WI38 (cell line): ENCODE measurements at regions not wholly inside any gene's neighbourhood (a gene's known extent, or its start where the extent isn't known, plus 50 kb on each side); places are given as distances from the start of the nearest gene placed in this dataset.

ENCODE experiments used
- H3K4me3 ChIP-seq: 2 replicates; pipeline ENCODE4 v1.5.1; 2011; ENCODE audit warnings: low read depth, mild to moderate bottlenecking, control low read depth, low read length
- CTCF ChIP-seq: IDR thresholded peaks from 2 replicates; pipeline ENCODE4 v1.5.1; 2012; ENCODE audit warnings: low read depth, mild to moderate bottlenecking, control low read depth, low read length

DNA sequence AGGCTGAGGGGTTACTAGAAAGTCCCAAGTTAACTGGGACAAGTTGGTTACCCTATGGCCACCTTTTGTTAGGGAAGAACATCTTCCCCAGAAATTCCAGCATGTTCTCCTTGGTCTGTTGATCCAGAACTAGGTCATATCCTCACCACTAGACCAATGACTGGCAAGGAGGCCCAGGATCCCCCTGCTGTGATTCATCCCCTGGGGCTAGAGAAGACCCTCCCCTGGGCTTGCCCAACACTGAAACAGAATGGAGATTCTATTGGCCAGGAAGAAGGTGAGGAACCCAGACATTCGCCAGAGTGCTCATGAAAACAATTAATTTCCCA lies 90.1 kb upstream of the SIM2 start:
- TF ChIP-seq CTCF = no peak
- H3K4me3 ChIP-seq = no peak overlapping the region

GRCh38 chr21:36609654-36610053 lies 89.3 kb upstream of the SIM2 start:
- H3K4me3 ChIP-seq = no peak overlapping the region

DNA sequence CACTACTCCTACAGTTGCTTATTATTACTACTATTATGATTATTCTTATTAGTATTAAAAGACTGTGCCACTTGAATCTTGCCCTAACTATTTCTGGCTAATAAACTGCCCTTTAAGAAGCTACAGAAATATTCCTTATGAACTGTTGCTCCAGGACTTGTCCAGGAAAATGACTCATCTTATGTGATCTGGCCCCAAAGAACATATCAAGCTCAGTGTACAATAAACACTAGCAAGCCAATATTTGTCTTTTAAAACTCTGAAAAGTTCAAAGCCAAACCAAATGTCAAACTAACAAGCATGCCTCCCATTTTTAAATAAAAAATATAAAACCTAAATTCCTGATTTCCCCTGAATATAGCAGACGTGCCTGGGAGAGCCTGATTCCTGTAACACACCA lies 88.7 kb upstream of the SIM2 start:
- no peak for TF ChIP-seq CTCF
- H3K4me3 ChIP-seq = no peak overlapping the region

More at GRCh38 chr21:36609654-36610053, 89.3 kb upstream of the SIM2 start:
- no peak for TF ChIP-seq CTCF

DNA sequence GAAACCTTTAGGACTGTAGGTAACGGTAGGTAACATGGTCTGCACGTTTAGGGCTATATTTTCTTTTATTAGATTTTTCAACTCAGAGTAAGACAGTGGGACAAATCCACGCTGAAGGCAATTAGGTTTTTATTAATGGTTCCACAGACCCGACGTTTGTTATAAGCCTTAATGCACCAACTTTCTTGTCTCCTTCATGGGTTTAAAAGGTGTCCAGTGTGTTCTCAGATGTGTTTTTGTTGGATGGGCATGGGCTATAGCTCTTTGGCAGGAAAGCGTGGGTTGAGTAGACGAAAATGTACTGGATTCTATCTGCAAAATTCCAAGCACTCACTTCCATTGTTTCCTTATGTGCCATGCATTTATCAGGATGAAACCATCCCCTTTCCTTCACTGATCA lies 88.0 kb upstream of the SIM2 start:
- no peak overlapping the region for H3K4me3 ChIP-seq
- TF ChIP-seq CTCF = no peak

- TF ChIP-seq CTCF = no peak
- no peak overlapping the region for H3K4me3 ChIP-seq
These were observed 87.5 kb upstream of the SIM2 start for GRCh38 chr21:36611379-36611778.

GRCh38 chr21:36613059-36613458 lies 85.9 kb upstream of the SIM2 start:
- no peak for TF ChIP-seq CTCF
- no peak overlapping the region for H3K4me3 ChIP-seq

DNA sequence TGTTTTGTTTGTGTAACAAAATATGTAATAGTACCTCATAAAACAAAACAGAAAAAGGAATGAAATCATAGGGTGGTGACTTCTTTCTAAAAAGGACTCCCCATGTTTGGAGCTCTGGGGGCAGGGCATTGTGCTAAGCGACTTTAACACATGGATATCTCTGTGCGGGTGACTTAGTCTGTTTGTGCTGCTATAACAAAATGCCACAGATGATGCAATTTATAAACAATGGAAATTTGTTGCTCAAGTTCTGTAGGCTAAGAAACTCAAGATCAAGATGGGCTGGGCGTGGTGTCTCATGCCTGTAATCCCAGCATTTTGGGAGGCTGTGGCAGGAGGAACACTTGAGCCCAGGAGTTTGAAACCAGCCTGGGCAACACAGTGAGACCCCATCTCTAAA lies 85.4 kb upstream of the SIM2 start:
- TF ChIP-seq CTCF = no peak
- H3K4me3 ChIP-seq = no peak overlapping the region
